Thymus (tissue), 11 donors: ENCODE measurements at regions not wholly inside any gene's neighbourhood (a gene's known extent, or its start where the extent isn't known, plus 50 kb on each side); places are given as distances from the start of the nearest gene placed in this dataset.

Source experiments
- DNase-seq, 9 donors: peaks; one replicate each; pipeline ENCODE4 v3.0.0-alpha.2; 2013; ENCODE audit warnings: low spot score in 9 of 9, low read depth in 6 of 9, missing footprints in 1 of 9
- H3K27ac ChIP-seq, 2 donors: one replicate each; pipeline ENCODE4 v1.5.1; 2013; ENCODE audit warnings: control low read depth in 1 of 2, low read depth in 1 of 2, low read length in 1 of 2, mild to moderate bottlenecking in 1 of 2, moderate library complexity in 1 of 2
- H3K27me3 ChIP-seq, 2 donors: one replicate each; pipeline ENCODE4 v1.5.1; 2013; ENCODE audit warnings: low read length in 1 of 2; ENCODE audit not compliant: control insufficient read depth in 2 of 2, insufficient read depth in 1 of 2
- H3K36me3 ChIP-seq, 2 donors: one replicate each; pipeline ENCODE4 v1.5.1; 2013; ENCODE audit warnings: low read length in 1 of 2, mild to moderate bottlenecking in 1 of 2, moderate library complexity in 1 of 2; ENCODE audit not compliant: control insufficient read depth in 2 of 2, insufficient read depth in 2 of 2
- H3K4me1 ChIP-seq, 2 donors: one replicate each; pipeline ENCODE4 v1.5.1; 2013; ENCODE audit warnings: low read length in 2 of 2; ENCODE audit not compliant: control insufficient read depth in 2 of 2, insufficient read depth in 2 of 2
- H3K4me3 ChIP-seq, 2 donors: one replicate each; pipeline ENCODE4 v1.5.1; 2013; ENCODE audit warnings: low read length in 2 of 2, control low read depth in 1 of 2, mild to moderate bottlenecking in 1 of 2
- H3K9me3 ChIP-seq, 2 donors: one replicate each; pipeline ENCODE4 v1.5.1; 2013; ENCODE audit warnings: low read length in 1 of 2, mild to moderate bottlenecking in 1 of 2; ENCODE audit not compliant: control insufficient read depth in 2 of 2, insufficient read depth in 1 of 2
- WGBS: extraction: QIAGEN DNeasy Blood & Tissue Kit; methylation state at CpG from one replicate; pipeline ENCODE4 v1.1.7; 2013; 5-methylcytosine and 5-hydroxymethylcytosine counted together
- donor health status: healthy.

DNA sequence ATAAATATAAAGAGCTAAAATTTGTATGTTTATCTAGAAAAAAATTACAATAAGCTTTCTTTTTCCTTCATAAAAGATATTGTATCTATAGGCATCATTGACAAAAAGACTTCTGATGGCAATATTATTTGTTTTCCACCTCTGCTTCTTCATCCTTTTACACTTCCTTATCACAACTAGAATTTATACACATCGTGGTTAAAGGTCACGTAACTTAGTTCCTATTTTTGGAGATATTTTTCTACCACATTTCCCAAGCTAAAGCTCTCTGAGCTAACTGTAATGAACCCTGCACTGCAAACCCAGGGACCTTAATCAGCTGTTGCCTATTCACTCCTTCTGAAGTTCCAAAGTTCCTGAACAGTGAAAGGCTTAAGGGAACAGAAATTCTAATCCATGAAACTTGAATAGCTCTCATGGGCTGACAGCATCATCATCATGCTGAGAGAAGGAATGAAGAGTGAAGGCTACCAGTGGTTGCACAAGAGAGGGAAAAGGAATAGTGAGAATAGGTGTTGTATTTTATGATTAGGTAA lies 106.1 kb upstream of the SLC13A1 start:
- DNase-seq, result no peak
- WGBS, result 26% methylated on average over 2 of the region's 2 CpGs
- Histone ChIP-seq H3K4me3 (no peak overlapping the region), H3K9me3 (no peaks in the 10 kb centered on the region), H3K36me3 (no peaks in the 10 kb centered on the region), H3K27me3 (no peaks in the 10 kb centered on the region), H3K27ac (no peak overlapping the region), H3K4me1 (no peaks in the 10 kb centered on the region)

- no peak for DNase-seq
- WGBS, result 84% methylated on average over 1 of the region's 1 CpG
- Histone ChIP-seq H3K4me1 (no peaks in the 10 kb centered on the region), H3K27me3 (no peaks in the 10 kb centered on the region), H3K4me3 (no peak overlapping the region), H3K9me3 (no peaks in the 10 kb centered on the region), H3K36me3 (no peaks in the 10 kb centered on the region), H3K27ac (no peak overlapping the region)
Observed at GRCh38 chr7:123303926-123304325, 104.2 kb upstream of the SLC13A1 start.

- H3K4me1 ChIP-seq, result no peaks in the 10 kb centered on the region
- H3K27ac ChIP-seq, result no peak overlapping the region
- 95% methylated on average over 4 of the region's 4 CpGs for WGBS
- H3K27me3 ChIP-seq, result no peaks in the 10 kb centered on the region
- no peak overlapping the region for H3K4me3 ChIP-seq
- no peak for DNase-seq
- no peaks in the 10 kb centered on the region for H3K36me3 ChIP-seq
- H3K9me3 ChIP-seq, result peaks cover 0 to 2% of the 10 kb centered on the region in 2 donors
Observed at GRCh38 chr7:123296965-123297364, 97.2 kb upstream of the SLC13A1 start.

GRCh38 chr7:123293710-123294109 lies 93.9 kb upstream of the SLC13A1 start:
- WGBS, result 80% methylated on average over 2 of the region's 2 CpGs
- Histone ChIP-seq H3K36me3 (no peaks in the 10 kb centered on the region), H3K4me1 (no peaks in the 10 kb centered on the region)

GRCh38 chr7:123292227-123292626 lies 92.5 kb upstream of the SLC13A1 start:
- no peak for DNase-seq
- WGBS, result 86% methylated on average over 1 of the region's 1 CpG
- H3K4me3 ChIP-seq, result no peak overlapping the region

More at GRCh38 chr7:123293710-123294109, 93.9 kb upstream of the SLC13A1 start:
- Histone ChIP-seq H3K27me3 (no peaks in the 10 kb centered on the region), H3K4me3 (no peak overlapping the region), H3K9me3 (peaks cover 0 to 2% of the 10 kb centered on the region in 2 donors), H3K27ac (no peak overlapping the region)
- DNase-seq, result no peak

GRCh38 chr7:123289200-123289599 lies 89.4 kb upstream of the SLC13A1 start:
- H3K4me3 ChIP-seq, result no peak overlapping the region
- DNase-seq, result no peak
- H3K9me3 ChIP-seq, result no peaks in the 10 kb centered on the region
- no peaks in the 10 kb centered on the region for H3K27me3 ChIP-seq
- H3K4me1 ChIP-seq, result no peaks in the 10 kb centered on the region
- no peaks in the 10 kb centered on the region for H3K36me3 ChIP-seq
- no peak overlapping the region for H3K27ac ChIP-seq

More at GRCh38 chr7:123292227-123292626, 92.5 kb upstream of the SLC13A1 start:
- no peaks in the 10 kb centered on the region for H3K27me3 ChIP-seq
- H3K36me3 ChIP-seq, result no peaks in the 10 kb centered on the region
- no peak overlapping the region for H3K27ac ChIP-seq
- H3K4me1 ChIP-seq, result no peaks in the 10 kb centered on the region
- H3K9me3 ChIP-seq, result peaks cover 0 to 2% of the 10 kb centered on the region in 2 donors

GRCh38 chr7:123285076-123285700 lies 85.4 kb upstream of the SLC13A1 start:
- 58% methylated on average over 7 of the region's 7 CpGs for WGBS
- no peak overlapping the region for H3K27ac ChIP-seq
- no peaks in the 10 kb centered on the region for H3K4me1 ChIP-seq
- no peaks in the 10 kb centered on the region for H3K36me3 ChIP-seq
- no peak for DNase-seq
- no peaks in the 10 kb centered on the region for H3K9me3 ChIP-seq
- H3K27me3 ChIP-seq, result no peaks in the 10 kb centered on the region
- H3K4me3 ChIP-seq, result no peak overlapping the region

DNA sequence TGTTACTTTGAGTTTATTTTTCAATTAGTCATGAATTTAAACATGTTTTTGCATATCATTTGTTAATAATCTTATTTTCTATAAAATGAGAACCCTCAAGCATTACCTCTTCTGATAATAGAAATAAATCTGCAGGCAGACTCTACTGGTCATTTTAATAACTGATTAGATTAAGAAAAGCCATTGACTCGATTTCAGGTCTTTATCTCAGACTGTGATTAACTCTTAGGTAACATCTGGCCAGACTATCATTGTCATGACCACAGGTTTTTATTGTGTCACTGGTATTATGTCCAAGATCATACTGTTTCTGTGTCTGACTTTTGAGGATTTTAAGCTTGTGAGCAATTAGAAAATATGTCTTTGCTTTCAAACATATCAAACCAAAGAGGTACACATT lies 83.6 kb upstream of the SLC13A1 start:
- Histone ChIP-seq H3K36me3 (no peaks in the 10 kb centered on the region), H3K9me3 (no peaks in the 10 kb centered on the region), H3K27ac (no peak overlapping the region), H3K27me3 (no peaks in the 10 kb centered on the region), H3K4me3 (no peak overlapping the region), H3K4me1 (no peaks in the 10 kb centered on the region)
- WGBS, result 79% methylated on average over 1 of the region's 1 CpG
- DNase-seq, result no peak

DNA sequence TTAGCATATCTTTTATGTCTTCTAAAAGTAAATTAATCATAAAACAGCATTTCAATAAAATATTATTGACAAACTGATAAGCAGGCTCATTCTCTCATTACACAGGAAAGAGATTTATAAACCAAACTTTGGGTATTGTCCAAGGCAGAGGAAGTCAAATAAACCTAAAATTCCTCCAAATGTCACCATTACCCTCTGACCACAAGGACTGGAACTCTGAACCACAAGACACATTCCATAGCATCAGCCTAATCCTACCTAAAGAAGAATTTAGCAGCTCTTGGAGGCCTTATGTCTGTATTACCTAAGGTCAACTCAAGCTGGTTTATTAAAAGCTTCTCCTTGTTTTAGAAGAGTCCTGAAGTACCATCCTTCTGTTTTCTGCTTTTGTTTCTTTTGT lies 82.4 kb upstream of the SLC13A1 start:
- no peaks in the 10 kb centered on the region for H3K9me3 ChIP-seq
- no peaks in the 10 kb centered on the region for H3K4me1 ChIP-seq
- no peak overlapping the region for H3K4me3 ChIP-seq
- H3K27me3 ChIP-seq, result no peaks in the 10 kb centered on the region
- no peak for DNase-seq
- H3K27ac ChIP-seq, result no peak overlapping the region
- no peaks in the 10 kb centered on the region for H3K36me3 ChIP-seq
